Prostate gland (tissue), 2 donors: ENCODE measurements at regions not wholly inside any gene's neighbourhood (a gene's known extent, or its start where the extent isn't known, plus 50 kb on each side); places are given as distances from the start of the nearest gene placed in this dataset.

Source experiments
- CTCF ChIP-seq, 4 experiments: fragments of 200-600 bp in 2 of 4; fragments of 450-650 bp in 2 of 4; sonication (generic) in 2 of 4; IDR thresholded peaks; 1 replicate in 3 of 4; 2 replicates in 1 of 4; pipeline ENCODE4 v1.5.1; 2016 to 2019; ENCODE audit warnings: antibody characterized with exemption in 4 of 4, mild to moderate bottlenecking in 2 of 4, moderate library complexity in 2 of 4
- POLR2A ChIP-seq: fragments of 450-650 bp; IDR thresholded peaks from one replicate; pipeline ENCODE4 v1.6.1; 2016; ENCODE audit warnings: antibody characterized with exemption, mild to moderate bottlenecking
- POLR2AphosphoS5 ChIP-seq: sonication (generic); formaldehyde crosslinking; IDR thresholded peaks from one replicate; pipeline ENCODE4 v1.6.1; 2017; ENCODE audit warnings: antibody characterized with exemption

- TF ChIP-seq CTCF (IDR thresholded peaks at IDR 0.05) (no peak), POLR2A (no peak), POLR2AphosphoS5 (no peak)
These were observed 79.9 kb upstream of the ATP1A1 start for GRCh38 chr1:116292929-116293725.
